ENCODE measurements at regions not wholly inside any gene's neighbourhood (a gene's known extent, or its start where the extent isn't known, plus 50 kb on each side); places are given as distances from the start of the nearest gene placed in this dataset.

DNA sequence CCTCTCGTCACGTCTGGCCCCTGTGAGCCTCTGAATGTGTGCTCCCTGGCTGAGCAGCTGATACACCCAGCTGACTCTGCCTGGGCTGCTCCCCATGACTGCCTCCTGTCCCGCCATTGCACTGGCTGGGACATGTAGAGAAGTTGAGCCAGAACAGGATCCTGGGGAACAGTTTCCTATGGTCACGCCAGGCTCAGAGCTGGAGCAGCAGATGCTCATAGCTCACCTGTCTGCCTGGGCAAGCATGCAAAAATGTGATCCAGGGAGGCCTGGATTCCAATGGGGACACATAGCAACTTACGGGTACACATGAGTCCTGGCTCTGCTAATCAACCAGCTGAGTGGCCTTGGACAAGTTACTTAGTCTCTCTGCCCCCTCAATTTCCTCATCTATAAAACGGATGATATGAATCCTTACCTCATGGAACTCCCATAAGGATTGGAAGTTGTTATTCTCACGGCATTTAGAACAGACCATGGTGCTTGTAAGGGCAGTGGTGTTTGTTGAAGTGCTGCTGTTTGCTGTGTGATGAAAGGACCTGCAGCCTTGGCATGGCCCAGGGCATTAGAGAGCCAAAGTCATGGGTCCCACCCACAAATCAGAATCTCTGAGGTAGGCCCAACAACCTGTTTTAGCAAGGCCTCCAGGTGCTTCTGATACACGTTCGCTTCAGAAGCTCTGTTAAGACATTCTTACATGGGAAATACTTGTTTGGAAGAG, 150.3 kb upstream of the VANGL1 start:
- DNase-seq, result no peak

GRCh38 chr1:115479055-115479482, 141.0 kb upstream of the NGF start:
- no peak for DNase-seq

DNA sequence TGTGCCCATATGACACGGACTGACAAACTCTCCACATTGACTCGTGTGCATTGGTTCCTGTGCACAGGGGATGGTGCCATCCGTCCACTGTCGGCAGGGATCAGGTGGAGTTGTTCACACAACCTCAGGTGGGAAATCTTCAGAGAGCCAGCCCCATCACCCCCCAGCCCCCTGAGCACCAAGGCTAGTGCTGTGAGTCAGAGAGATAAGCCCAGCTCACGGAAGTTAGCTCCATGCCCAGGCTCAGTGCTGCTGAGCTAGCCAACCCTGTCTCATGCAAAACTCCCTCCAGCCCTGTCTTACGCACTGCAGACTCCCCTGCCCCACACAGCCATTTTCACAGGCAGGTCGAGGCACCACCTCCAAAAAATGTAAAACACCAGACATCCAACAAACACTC, 139.0 kb upstream of the NGF start:
- DNase-seq, result no peak

DNA sequence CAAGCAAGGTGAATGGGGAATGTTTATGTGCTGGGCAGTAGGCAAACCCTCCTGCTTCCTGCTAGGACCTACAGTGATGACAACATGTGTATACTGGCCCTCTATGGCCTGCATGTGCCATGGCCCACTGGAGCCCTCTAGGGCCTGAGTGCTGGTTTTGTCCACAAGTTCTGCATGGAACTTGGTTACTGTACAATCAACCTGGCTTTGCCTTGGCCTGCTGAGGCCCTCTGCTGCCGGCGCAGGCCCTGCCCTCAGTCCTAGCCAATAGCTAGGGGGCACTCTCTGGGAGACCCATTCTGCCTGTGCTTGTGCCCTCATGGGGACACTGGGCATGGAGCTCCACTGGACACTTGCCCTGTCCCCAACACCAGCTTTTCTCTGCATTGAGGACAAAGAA, 138.6 kb upstream of the NGF start:
- DNase-seq, result no peak

GRCh38 chr1:115475901-115476300, 137.9 kb upstream of the NGF start:
- DNase-seq, result no peak

DNA sequence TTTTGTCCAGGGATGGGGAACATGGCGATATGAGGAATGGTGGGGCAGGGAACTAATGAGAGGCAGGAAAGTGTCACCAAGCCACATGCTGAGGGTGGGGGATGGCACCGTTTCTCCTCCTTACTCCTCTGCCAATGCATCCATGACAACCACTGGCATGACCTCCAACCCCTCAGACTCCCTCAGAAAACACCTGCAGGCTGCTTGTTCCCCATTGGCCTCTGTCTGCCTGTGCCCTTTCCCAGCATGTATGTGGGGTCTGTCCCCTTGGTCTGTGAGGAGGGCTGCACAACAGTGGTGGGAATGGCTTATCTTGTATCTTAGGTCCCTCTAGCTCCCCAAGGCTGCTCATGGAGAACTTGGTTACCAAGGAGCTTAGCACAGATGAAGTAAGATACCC, 137.2 kb upstream of the NGF start:
- no peak for DNase-seq

DNA sequence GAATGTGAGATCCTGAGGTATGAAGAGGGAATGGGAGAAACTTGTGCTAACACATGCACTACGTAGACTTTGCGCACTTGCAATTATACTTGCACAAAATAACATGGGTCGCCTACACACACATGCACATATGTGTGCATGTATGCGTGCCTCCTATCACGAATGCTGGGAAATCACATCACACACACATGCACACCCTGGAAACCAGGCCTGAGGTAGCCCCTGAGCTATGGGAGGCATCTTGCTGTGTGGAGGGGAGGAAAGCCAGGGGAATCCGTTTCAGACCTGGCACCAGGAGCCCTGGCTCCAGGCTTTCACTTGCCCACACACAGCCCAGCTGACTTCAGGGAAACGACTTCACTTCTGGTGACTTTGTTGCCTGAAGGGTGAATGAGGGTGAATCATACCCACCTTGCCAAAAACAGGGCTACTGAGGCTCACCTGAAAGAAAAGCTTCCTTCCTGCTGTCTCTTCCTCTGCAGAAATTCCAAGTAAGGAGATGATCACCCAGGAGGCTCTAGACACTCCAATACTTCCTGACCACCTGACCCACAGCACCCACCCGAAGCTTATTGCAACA, 136.0 kb upstream of the NGF start:
- DNase-seq, result no peak

- DNase-seq, result no peak
Measured at GRCh38 chr1:115469703-115470476, 131.8 kb upstream of the NGF start.

GRCh38 chr1:115467790-115468189, 129.7 kb upstream of the NGF start:
- no peak for DNase-seq

DNA sequence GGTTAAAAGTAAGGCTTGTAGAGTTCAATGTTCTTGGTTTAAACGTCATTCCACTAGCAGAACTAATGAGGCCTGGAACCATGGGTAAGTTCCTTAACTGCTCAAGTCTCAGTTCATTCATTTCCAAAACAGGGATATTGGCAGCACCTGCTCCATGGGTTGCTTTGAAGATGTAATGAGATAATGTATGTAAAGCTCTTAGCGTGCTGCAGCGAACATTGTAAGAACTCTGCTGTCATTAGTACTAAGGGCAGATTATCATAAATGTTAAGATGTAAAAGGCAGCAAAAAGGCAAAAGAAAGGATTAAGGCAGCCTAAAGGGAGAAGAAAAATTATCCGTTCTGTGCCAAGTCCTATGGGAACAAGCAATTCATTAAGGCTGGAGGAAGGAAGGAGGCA, 129.1 kb upstream of the NGF start:
- no peak for DNase-seq

GRCh38 chr1:115466433-115466832, 128.4 kb upstream of the NGF start:
- no peak for DNase-seq

DNA sequence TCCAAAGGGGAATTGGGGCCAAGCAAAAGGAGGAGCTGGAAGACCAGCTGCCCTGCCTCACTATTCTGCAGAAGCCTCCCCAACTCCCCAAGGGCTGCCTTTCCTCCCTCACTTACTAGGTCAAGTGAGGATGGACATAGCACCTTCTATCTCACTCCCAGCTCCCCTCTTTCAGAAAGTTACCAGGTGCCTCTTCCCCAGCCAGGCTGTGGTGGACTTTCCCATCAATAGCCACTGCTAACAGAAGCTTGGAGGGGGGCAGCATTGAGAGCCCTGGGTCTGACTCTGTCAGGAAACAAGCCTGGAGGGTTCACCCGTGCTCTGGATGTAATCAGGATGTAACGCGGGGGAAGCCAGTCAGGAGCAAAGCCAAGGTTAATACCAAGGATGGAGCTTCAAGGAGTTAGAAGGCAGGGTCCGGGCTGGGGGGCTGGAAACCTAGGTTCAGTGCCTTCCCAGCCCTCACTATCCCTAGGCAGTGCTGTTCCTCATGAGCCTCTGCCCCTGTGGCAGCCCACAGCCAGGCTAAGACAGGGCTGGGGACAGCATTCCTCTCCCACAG, 127.8 kb upstream of the NGF start:
- no peak for DNase-seq

DNA sequence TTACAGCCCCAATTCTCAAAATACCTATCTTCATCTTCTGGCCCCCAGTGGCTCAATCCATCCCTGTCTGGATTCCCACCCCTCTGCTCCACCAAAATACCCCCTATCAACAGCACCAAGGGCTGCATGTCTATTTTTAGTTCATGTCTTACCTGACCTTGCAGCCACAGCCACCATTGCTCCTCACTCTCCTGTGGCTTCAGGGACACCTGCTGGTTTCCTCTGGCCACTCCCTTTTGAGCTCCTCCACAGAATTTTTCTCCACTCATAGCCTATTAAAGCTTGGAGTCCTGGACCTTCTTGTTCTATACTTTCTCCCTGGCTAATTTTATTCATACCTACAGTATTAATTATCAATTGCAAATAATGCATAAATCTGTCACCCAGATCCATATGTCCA, 125.3 kb upstream of the NGF start:
- peak; percentile 77 for DNase-seq

- DNase-seq, result no peak
Measured at GRCh38 chr1:115462566-115463076, 124.6 kb upstream of the NGF start.

- DNase-seq, result no peak
Measured at GRCh38 chr1:115461526-115461925, 123.5 kb upstream of the NGF start.

- no peak for DNase-seq
Measured at GRCh38 chr1:115459161-115459560, 121.1 kb upstream of the NGF start.

GRCh38 chr1:115458426-115459114, 120.5 kb upstream of the NGF start:
- no peak for DNase-seq

DNA sequence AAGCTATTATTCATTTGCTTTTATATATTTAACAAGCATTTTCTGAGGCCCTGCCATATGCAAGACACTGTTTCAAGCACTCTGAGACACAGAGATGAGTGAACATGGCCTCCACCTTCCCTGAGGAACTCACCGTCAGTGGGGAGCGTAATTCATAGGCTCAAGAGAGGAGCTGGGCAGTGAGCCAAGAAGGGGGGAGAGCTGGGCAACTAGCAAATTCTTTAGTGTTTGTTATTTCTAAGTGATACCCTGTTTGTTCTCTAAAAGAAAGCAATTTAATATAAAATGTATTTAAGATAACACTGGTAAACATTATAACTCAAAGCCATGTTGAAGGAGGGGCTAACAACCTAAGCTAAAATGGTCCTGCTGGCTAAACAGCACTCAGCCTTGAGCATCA, 119.2 kb upstream of the NGF start:
- no peak for DNase-seq

DNA sequence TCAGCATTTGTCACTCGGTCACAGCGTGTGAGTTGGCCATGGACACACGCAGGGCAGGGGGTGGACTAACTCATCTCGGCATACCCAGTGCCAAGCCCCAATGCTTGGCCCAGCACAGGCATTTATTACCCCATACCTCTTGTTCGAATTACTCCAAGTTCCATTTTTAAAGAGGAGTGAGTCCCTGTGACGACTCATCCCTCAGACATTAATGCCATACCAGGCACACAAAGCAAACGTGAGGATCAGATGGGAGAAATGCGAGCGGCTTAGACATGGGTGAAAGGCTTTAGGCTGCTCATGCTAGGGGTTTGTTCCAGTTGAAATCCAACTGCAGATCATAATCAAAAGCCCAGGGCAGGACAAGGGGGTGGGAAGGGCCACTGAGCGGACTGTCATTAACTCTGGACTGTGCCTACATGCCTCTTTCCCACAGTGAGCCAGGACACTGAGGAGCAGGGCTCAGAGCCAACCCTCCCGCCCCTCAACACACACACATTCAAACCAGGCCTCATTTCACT, 118.5 kb upstream of the NGF start:
- no peak for DNase-seq

- no peak for DNase-seq
Measured at GRCh38 chr1:115454837-115455511, 116.9 kb upstream of the NGF start.

GRCh38 chr1:115453666-115454065, 115.6 kb upstream of the NGF start:
- no peak for DNase-seq
